Stimulated activated CD4-positive, alpha-beta T cell treated with anti-CD3 and anti-CD28 coated beads, Interleukin-12 subunit alpha, Interleukin-12 subunit beta, amount 100 ng/mL, for 48 hours (primary cell): ENCODE measurements at regions not wholly inside any gene's neighbourhood (a gene's known extent, or its start where the extent isn't known, plus 50 kb on each side); places are given as distances from the start of the nearest gene placed in this dataset.

Experiments
- DNase-seq, 3 donors: peaks; one replicate each; pipeline ENCODE4 v3.0.0-alpha.2; 2020; ENCODE audit warnings: low read depth in 2 of 3, low spot score in 1 of 3

- no peak for DNase-seq
Observed at GRCh38 chr1:88266051-88266450, 418.0 kb upstream of the PKN2 start.

GRCh38 chr1:88272216-88272615 is 411.9 kb upstream of the PKN2 start:
- DNase-seq, result no peak

GRCh38 chr1:88274431-88274830 is 409.6 kb upstream of the PKN2 start:
- no peak for DNase-seq

- DNase-seq, result no peak
Observed at GRCh38 chr1:88275259-88275862, 408.7 kb upstream of the PKN2 start.

GRCh38 chr1:88276163-88276562 is 407.9 kb upstream of the PKN2 start:
- no peak for DNase-seq

- no peak for DNase-seq
Observed at GRCh38 chr1:88284066-88284465, 400.0 kb upstream of the PKN2 start.

GRCh38 chr1:88284666-88285366 is 399.3 kb upstream of the PKN2 start:
- DNase-seq, result no peak

GRCh38 chr1:88286716-88287115 is 397.4 kb upstream of the PKN2 start:
- no peak for DNase-seq

GRCh38 chr1:88288571-88288970 is 395.5 kb upstream of the PKN2 start:
- no peak for DNase-seq

GRCh38 chr1:88289401-88290102 is 394.5 kb upstream of the PKN2 start:
- DNase-seq, result no peak

GRCh38 chr1:88291611-88292354 is 392.3 kb upstream of the PKN2 start:
- no peak for DNase-seq

- no peak for DNase-seq
Observed at GRCh38 chr1:88293691-88294190, 390.3 kb upstream of the PKN2 start.

- no peak for DNase-seq
Observed at GRCh38 chr1:88296227-88296626, 387.8 kb upstream of the PKN2 start.

- no peak for DNase-seq
Observed at GRCh38 chr1:88296642-88297041, 387.4 kb upstream of the PKN2 start.

GRCh38 chr1:88298506-88298905 is 385.6 kb upstream of the PKN2 start:
- no peak for DNase-seq

- no peak for DNase-seq
Observed at GRCh38 chr1:88300752-88301263, 383.3 kb upstream of the PKN2 start.

GRCh38 chr1:88302843-88303486 is 381.1 kb upstream of the PKN2 start:
- no peak for DNase-seq

GRCh38 chr1:88311265-88311664 is 372.8 kb upstream of the PKN2 start:
- DNase-seq, result no peak

GRCh38 chr1:88311907-88312306 is 372.2 kb upstream of the PKN2 start:
- DNase-seq, result no peak

GRCh38 chr1:88317396-88317795 is 366.7 kb upstream of the PKN2 start:
- no peak for DNase-seq

- DNase-seq, result no peak
Observed at GRCh38 chr1:88318740-88319139, 365.3 kb upstream of the PKN2 start.
